Loucy (cell line): ENCODE measurements at regions not wholly inside any gene's neighbourhood (a gene's known extent, or its start where the extent isn't known, plus 50 kb on each side); places are given as distances from the start of the nearest gene placed in this dataset.

Source experiments
- EZH2phosphoT487 ChIP-seq: fragments of 200-600 bp; IDR thresholded peaks from 2 replicates; pipeline ENCODE4 v1.6.1; 2018; ENCODE audit warnings: antibody characterized with exemption, mild to moderate bottlenecking, moderate library complexity, borderline replicate concordance
- TF ChIP-seq, protein P1 (sequence below): fragments of 200-600 bp; sonication (generic); conservative IDR thresholded peaks from 2 replicates; pipeline ENCODE4 v1.5.1; 2014; ENCODE audit warnings: mild to moderate bottlenecking, antibody characterized with exemption, low read length

DNA sequence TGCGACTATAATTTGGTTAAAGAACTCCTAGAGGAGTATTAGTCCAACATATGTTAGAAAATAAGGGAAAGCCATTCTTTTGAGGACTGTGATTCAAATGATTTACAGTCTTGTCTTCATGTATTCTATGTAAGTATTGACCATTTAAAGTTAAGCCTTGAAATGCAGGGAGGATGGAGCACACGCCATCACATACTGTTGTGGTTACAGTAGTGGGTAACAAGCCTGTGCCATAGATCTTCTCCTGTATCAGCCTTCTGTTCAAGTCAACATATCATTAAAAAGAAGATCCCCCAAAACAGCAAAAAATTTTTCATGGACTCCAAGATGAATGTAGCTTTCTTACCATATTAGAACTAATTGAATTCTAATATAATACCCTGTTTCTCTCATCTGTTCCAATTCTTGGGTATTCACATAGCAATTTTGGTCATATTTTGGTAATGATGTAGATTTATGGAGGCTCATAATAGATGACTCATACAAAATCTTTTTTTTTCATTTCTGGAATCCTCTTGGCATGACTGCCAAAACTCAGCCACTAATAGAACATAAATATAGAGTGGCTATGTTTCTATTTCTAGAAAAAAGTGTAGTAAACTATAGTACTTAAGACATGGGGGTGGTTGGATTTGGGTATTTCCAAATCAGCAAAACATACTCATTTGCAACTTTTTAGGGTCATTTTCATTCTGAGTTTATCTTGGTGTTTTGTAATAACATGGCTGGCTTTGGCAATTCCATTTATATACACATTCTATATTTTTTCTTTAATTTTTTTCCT, 413.5 kb downstream of the BCKDHB start:
- TF ChIP-seq, protein P1, sequence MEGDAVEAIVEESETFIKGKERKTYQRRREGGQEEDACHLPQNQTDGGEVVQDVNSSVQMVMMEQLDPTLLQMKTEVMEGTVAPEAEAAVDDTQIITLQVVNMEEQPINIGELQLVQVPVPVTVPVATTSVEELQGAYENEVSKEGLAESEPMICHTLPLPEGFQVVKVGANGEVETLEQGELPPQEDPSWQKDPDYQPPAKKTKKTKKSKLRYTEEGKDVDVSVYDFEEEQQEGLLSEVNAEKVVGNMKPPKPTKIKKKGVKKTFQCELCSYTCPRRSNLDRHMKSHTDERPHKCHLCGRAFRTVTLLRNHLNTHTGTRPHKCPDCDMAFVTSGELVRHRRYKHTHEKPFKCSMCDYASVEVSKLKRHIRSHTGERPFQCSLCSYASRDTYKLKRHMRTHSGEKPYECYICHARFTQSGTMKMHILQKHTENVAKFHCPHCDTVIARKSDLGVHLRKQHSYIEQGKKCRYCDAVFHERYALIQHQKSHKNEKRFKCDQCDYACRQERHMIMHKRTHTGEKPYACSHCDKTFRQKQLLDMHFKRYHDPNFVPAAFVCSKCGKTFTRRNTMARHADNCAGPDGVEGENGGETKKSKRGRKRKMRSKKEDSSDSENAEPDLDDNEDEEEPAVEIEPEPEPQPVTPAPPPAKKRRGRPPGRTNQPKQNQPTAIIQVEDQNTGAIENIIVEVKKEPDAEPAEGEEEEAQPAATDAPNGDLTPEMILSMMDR: no peak
- TF ChIP-seq EZH2phosphoT487: no peak
